Naive thymus-derived CD8-positive, alpha-beta T cell (primary cell): ENCODE measurements at regions not wholly inside any gene's neighbourhood (a gene's known extent, or its start where the extent isn't known, plus 50 kb on each side); places are given as distances from the start of the nearest gene placed in this dataset.
"Not testable (repeated sequence)": the region's sequence is repeated elsewhere in the genome, so short reads cannot be mapped to it uniquely, and the experiment has no call there.

Experiments
- ATAC-seq, 2 donors: fragments of 150-1000 bp; cut with Tn5 transposase in 1 of 2; sonication (Bioruptor Pico), chemical (Tn5 transposase) in 1 of 2; 1 replicate in 1 of 2; 2 replicates in 1 of 2; pipeline ENCODE4 v1.10.0; 2021; ENCODE audit warnings: mild to moderate bottlenecking in 2 of 2, moderate library complexity in 2 of 2
- POLR2A ChIA-PET: fragments of 350-600 bp; sonication (Branson Sonifier 250); formaldehyde crosslinking; loops from one replicate; lab custom pipeline; 2021; ENCODE audit warnings: antibody characterized with exemption; lab: Charles Lee
- DNase-seq, 10 donors: peaks; one replicate each; pipeline versions ENCODE4 v3.0.0 to v3.0.0-alpha.2; 2020 to 2022
- H3K27ac Mint-ChIP-seq, 10 donors: one replicate each; pipeline ENCODE4 v1.8.0; 2020 to 2022; ENCODE audit warnings: mild to moderate bottlenecking in 10 of 10, mixed read lengths in 10 of 10, moderate library complexity in 4 of 10, inconsistent platforms in 1 of 10
- H3K27me3 Mint-ChIP-seq, 5 donors: one replicate each; pipeline ENCODE4 v1.8.0; 2021 to 2022; ENCODE audit warnings: mixed read lengths in 5 of 5
- H3K36me3 Mint-ChIP-seq, 3 donors: one replicate each; pipeline ENCODE4 v1.8.0; 2020 to 2022; ENCODE audit warnings: mixed read lengths in 3 of 3, mild to moderate bottlenecking in 2 of 3, inconsistent platforms in 1 of 3
- H3K4me1 Mint-ChIP-seq, 4 donors: one replicate each; pipeline ENCODE4 v1.8.0; 2021 to 2022; ENCODE audit warnings: mixed read lengths in 4 of 4
- H3K4me3 Mint-ChIP-seq, 10 donors: one replicate each; pipeline ENCODE4 v1.8.0; 2020 to 2022; ENCODE audit warnings: mild to moderate bottlenecking in 10 of 10, mixed read lengths in 10 of 10, moderate library complexity in 6 of 10, inconsistent platforms in 1 of 10
- H3K9me3 Mint-ChIP-seq, 9 donors: one replicate each; pipeline ENCODE4 v1.8.0; 2020 to 2022; ENCODE audit warnings: mixed read lengths in 9 of 9, mild to moderate bottlenecking in 3 of 9, inconsistent platforms in 1 of 9, moderate library complexity in 1 of 9

DNA sequence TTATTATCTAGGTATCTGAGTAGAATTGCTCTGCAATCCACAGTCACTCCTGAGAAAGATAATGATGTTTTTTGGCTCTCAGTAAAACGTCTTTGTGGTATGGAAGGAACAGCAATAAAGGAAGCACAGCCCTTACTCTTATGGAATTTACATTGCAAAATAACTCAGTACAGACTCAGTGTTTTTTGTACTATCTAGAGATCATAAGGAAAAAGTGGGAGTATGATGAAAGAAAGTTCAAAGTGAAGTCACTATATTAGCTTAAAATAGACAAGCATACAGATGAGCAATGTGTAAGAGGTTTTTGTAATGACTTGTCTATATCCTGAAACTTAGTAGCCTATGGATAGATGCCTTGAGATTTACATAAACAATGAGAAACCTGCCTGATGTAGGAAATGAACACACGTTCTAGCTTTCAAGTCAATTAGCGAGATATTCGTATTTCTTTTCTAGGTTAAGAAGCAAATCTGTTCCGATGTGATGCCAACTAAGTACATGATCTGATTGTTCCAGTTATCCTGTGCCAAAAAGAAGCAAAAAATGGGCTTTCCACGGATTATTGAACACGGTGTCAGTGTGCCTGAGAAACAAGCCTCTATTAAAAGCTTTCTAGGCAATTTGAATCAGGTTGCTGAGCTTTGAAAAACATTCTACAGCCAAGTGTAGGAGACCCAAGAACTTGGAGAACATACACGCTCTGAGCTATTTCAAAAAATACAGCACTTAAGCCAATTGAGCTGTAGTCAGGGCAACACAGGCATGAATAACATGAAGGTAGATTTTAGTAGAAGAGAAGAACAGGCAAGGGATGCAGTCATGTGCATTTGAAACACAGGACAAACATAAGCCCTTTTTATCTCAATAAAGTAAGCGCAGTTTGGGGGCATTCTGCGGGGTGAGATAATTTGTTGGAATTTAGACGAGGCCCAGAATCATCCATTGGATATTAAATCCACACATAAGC, 86.3 kb upstream of the TAF11L2 start:
- Mint-ChIP-seq H3K4me3 (no peak overlapping the region), H3K4me1 (no peaks in the 10 kb centered on the region), H3K27me3 (peaks cover 0 to 5% (median 1%) of the 10 kb centered on the region in 5 donors), H3K27ac (no peak overlapping the region), H3K9me3 (peaks cover 0 to 3% (median 0%) of the 10 kb centered on the region in 9 donors), H3K36me3 (no peaks in the 10 kb centered on the region)
- DNase-seq (no peak), ATAC-seq (no peak)
- POLR2A ChIA-PET = no interaction called here

DNA sequence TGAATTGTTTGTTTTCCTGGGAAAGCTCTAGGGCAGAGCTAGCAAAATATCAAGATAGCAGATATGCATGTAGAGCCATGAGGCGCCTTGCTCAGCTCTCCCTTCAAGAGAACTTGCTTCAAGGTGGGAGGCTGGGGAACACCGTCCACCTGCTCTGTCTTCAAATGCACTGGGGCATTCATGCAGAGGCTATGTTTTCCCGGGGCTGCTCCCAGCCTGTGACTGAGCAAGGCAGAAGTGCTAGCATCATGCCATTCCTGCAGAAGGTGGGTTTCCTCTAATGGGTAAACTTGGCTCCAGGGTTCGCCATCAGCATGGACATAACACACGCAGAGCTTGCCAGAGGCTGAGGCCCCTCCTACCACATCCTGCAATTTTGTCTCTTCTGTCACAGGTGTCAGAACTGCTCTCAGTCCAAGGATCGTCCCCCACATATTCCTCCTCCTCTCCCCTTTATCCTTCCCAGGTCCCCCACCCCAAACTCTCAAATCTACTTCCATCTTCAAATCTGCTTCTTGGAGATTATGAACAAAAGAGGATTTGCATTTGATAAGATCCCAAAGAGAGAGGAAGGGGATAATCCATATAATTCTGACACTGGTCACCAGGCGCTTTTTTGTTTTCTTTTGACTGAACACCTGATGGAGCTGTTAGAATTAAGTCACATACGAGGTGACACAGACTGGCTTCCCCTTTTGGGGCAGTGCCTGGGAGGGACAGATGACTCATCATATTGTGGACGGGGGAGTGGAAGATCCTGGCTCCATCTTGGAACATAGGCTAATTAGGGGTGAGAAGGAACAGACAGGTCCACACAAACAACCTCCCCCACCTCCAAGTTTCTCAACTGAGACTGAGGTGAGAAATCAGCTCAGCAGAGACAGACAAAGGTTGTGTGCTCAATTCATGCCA, 85.0 kb upstream of the TAF11L2 start:
- no peak overlapping the region for H3K4me3 Mint-ChIP-seq
- H3K27ac Mint-ChIP-seq = no peak overlapping the region
- H3K4me1 Mint-ChIP-seq = no peaks in the 10 kb centered on the region
- peaks cover 0 to 5% (median 1%) of the 10 kb centered on the region in 5 donors for H3K27me3 Mint-ChIP-seq
- ATAC-seq (no peak), DNase-seq (no peak)
- no peaks in the 10 kb centered on the region for H3K36me3 Mint-ChIP-seq
- peaks cover 0 to 4% (median 0%) of the 10 kb centered on the region in 9 donors for H3K9me3 Mint-ChIP-seq
- POLR2A ChIA-PET = no interaction called here

DNA sequence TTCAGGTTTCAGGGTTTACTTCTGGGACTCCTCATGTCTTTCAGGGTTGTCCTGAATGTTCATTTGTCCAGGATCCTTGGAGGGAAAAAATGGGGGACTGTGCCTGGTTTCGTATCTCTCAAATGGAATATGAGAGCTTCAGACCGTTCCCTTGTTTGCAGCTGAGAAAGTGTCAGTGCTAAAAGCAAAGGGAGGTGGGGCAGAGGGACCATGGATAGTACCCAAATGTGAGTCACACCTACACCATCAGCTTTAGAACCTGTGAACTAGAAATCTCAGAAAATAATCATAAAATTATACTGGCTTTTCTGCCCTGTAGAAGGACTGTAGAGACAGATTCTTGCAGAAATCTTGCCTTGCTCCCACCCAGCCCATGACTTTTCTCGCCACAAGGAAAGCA, 84.3 kb upstream of the TAF11L2 start:
- Mint-ChIP-seq H3K4me3 (no peak overlapping the region), H3K27me3 (peaks cover 0 to 5% (median 1%) of the 10 kb centered on the region in 5 donors), H3K36me3 (no peaks in the 10 kb centered on the region), H3K27ac (no peak overlapping the region), H3K4me1 (no peaks in the 10 kb centered on the region), H3K9me3 (peaks cover 0 to 4% (median 1%) of the 10 kb centered on the region in 9 donors)
- ATAC-seq (no peak), DNase-seq (no peak)
- POLR2A ChIA-PET = no interaction called here

DNA sequence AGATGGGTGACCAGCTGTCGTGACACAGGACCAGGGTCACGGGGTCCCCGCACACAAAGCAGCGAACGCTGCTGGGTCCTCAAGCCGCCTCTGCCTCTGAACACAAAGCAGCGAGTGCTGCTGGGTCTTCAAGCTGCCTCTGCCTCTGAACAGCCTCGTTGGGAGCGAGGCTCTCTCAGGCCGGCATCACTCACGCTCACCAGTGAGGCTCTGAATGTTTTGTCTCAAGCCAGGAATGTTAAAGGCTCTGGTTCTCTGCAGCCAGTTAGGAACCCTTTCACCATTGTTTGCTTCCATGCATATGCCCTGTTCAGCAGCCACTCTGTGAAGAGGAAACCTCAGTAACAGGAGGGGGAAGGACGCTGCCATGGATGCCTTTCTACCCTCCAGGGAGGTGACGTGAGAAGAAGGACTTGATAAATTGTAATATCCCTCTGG, 82.7 kb upstream of the TAF11L2 start:
- Mint-ChIP-seq H3K36me3 (no peaks in the 10 kb centered on the region), H3K27ac (no peak overlapping the region), H3K4me3 (no peak overlapping the region), H3K4me1 (no peaks in the 10 kb centered on the region), H3K9me3 (peaks cover 0 to 13% (median 2%) of the 10 kb centered on the region in 9 donors), H3K27me3 (peaks cover 0 to 5% (median 1%) of the 10 kb centered on the region in 5 donors)
- POLR2A ChIA-PET = no interaction called here
- no peak for DNase-seq
- ATAC-seq = no peak

DNA sequence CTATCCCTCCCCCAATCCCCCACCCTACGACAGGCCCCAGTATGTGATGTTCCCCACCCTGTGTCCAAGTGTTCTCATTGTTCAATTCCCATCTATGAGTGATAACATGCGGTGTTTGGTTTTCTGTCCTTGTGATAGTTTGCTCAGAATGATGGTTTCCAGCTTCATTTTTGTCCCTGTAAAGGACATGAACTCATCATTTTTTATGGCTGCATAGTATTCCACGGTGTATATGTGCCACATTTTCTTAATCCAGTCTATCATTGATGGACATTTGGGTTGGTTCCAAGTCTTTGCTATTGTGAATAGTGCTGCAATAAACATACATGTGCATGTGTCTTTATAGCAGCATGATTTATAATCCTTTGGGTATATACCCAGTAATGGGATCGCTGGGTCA, 81.7 kb upstream of the TAF11L2 start:
- DNase-seq, H3K27me3 Mint-ChIP-seq, ATAC-seq, POLR2A ChIA-PET, H3K4me3 Mint-ChIP-seq, H3K4me1 Mint-ChIP-seq, H3K27ac Mint-ChIP-seq, H3K36me3 Mint-ChIP-seq: not testable (repeated sequence)
- peaks cover 0 to 13% (median 6%) of the 10 kb centered on the region in 9 donors for H3K9me3 Mint-ChIP-seq

DNA sequence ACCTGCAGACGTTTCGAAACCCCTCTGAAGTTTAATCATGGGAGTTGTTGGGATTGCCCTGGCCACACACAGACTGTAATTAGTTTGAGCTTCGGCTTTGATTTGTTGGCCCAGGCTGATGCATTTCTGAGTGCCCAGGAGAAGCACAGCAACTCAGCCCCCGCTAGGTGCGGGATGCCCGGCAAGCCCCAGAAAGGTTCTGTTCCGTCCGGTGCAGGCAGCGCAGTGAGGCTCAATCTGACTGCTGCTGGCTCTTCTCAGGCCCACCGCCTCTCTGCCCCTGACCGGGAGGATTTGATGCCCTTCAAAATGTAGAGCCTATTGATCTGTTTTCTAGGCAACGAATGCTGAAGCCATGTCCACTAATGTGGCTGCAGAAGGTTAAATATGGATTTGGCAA, 73.4 kb upstream of the TAF11L2 start:
- H3K36me3 Mint-ChIP-seq = no peaks in the 10 kb centered on the region
- ATAC-seq (no peak), DNase-seq (no peak)
- H3K27ac Mint-ChIP-seq = no peak overlapping the region
- H3K4me3 Mint-ChIP-seq = no peak overlapping the region
- peaks cover 0 to 3% (median 0%) of the 10 kb centered on the region in 5 donors for H3K27me3 Mint-ChIP-seq
- H3K4me1 Mint-ChIP-seq = no peaks in the 10 kb centered on the region
- POLR2A ChIA-PET = no interaction called here
- H3K9me3 Mint-ChIP-seq = peaks cover 0 to 13% (median 5%) of the 10 kb centered on the region in 9 donors

DNA sequence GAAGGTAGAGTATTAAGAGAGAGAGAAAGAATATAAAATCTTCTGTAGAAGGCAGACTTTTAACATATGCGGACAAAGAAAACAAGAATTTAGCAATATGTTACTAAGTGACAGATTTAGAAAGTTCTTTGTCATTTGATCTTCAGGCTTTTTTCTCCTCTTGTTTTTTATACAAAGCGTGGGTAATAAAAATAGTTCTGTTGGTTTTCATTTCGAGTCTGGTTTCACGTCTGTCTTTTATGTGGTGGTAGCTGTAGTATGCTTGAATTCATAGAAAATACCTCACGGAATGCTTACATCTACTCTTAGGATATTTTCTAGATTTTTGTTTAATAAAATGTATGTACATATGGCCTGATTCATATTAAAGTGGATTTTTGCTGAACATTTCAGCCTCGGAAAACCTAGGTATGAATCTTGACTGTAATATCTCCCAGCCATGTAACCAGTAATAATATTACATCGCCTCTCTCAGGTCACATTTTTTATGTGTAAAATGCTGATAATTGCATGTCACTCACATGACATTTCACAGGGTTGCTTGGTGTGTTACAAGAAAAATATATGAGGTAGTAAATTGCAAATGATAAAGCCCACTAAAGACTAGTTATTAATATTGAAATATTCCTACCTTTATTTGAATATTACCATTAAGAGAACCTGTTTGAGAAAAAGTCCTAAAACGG, 72.5 kb upstream of the TAF11L2 start:
- no peaks in the 10 kb centered on the region for H3K36me3 Mint-ChIP-seq
- no peak for DNase-seq
- H3K27ac Mint-ChIP-seq = no peak overlapping the region
- POLR2A ChIA-PET = no interaction called here
- peaks cover 0 to 13% (median 4%) of the 10 kb centered on the region in 9 donors for H3K9me3 Mint-ChIP-seq
- ATAC-seq = no peak
- peaks cover 0 to 3% (median 0%) of the 10 kb centered on the region in 5 donors for H3K27me3 Mint-ChIP-seq
- no peaks in the 10 kb centered on the region for H3K4me1 Mint-ChIP-seq
- H3K4me3 Mint-ChIP-seq = no peak overlapping the region

DNA sequence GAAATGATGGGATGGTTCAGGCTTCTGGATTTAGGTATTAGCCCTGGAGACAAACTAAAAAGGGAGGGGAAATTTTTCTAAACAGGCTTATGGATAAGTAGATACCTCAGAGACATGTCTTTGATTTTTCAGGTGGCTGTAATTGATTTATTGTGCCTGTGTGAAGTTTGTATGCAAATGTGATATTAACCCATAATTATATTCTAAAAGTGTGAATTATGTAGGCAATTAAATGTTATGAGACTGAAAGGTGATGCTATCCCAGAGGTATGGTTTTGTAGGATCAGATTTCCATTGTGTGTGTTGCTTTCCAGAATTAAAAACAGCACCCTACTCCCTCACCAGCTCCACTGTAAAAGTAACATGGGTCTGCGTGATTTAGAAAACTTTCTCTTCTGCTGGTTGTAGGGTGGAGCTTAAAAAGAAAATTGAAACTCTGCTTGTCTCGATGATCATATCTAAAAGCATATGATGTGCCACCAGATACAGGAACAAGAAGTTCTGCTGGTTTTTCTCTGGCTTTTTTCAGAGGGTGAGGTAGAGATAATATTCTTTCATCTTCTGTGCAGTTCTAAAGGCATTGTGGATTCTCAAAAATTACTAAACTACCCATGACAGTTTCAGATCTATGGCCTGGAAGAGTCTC, 71.8 kb upstream of the TAF11L2 start:
- peaks cover 0 to 3% (median 0%) of the 10 kb centered on the region in 5 donors for H3K27me3 Mint-ChIP-seq

DNA sequence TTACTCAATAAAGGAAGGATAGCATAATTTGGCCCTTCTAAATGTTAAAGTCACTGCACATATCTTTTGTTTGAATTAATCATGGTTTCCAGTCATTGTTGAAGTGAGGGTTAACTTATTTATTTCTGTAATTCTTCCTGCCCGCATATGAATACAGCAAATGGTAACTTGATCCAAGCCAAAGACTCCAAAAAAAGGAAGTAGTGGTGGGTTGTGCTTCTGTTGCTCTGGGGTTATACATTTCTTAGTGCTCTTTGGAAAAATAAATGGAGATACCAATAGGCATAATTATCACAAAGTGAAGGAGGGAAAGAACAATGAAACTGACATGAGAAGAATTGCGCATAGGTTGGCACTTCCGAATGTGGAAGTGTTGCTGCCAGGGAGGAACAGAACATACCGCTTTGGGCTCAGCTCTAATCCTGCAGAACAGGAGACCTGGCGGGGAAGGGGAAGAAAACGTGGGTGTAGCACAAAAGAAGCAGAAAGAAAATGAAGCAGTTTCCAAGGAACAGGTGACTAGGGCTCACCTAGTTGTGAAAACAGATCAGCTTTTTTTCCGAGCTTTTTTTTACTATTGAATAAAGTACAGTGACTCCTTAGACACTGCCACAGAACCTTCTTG, 69.7 kb upstream of the TAF11L2 start:
- H3K27ac Mint-ChIP-seq = no peak overlapping the region
- POLR2A ChIA-PET = no interaction called here

More for the DNA sequence above, 71.8 kb upstream of the TAF11L2 start:
- H3K9me3 Mint-ChIP-seq = peaks cover 0 to 13% (median 4%) of the 10 kb centered on the region in 9 donors
- POLR2A ChIA-PET = no interaction called here
- no peak overlapping the region for H3K4me3 Mint-ChIP-seq
- no peak overlapping the region for H3K27ac Mint-ChIP-seq
- no peaks in the 10 kb centered on the region for H3K4me1 Mint-ChIP-seq
- ATAC-seq (no peak), DNase-seq (no peak)
- H3K36me3 Mint-ChIP-seq = no peaks in the 10 kb centered on the region

DNA sequence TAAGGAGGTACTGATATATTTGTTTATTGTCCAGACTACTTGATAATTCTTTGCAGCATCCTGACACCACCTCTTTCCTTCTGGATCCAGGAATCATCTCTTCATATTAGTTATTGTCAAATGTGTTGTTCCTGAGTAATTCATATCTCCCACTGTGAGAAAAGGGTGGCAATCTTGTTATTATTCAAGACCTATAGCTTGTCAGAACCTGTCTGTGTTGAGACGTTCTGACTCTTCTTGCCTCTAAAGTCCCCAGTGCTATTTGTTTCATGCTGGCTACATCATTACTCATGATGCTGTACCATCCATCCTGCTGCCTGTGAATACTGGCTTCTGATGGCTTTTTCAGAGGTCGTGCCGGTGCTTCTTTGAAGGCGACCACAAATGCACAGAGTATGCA, 68.7 kb upstream of the TAF11L2 start:
- no peak for ATAC-seq
- no peaks in the 10 kb centered on the region for H3K36me3 Mint-ChIP-seq
- POLR2A ChIA-PET = no interaction called here
- H3K4me3 Mint-ChIP-seq = no peak overlapping the region
- no peak overlapping the region for H3K27ac Mint-ChIP-seq
- H3K27me3 Mint-ChIP-seq = peaks cover 0 to 1% (median 0%) of the 10 kb centered on the region in 5 donors
- peaks cover 0 to 14% (median 2%) of the 10 kb centered on the region in 9 donors for H3K9me3 Mint-ChIP-seq
- H3K4me1 Mint-ChIP-seq = no peaks in the 10 kb centered on the region
- no peak for DNase-seq

More for the DNA sequence above, 69.7 kb upstream of the TAF11L2 start:
- Mint-ChIP-seq H3K9me3 (peaks cover 0 to 18% (median 4%) of the 10 kb centered on the region in 9 donors), H3K27me3 (peaks cover 0 to 3% (median 0%) of the 10 kb centered on the region in 5 donors), H3K4me3 (no peak overlapping the region), H3K36me3 (no peaks in the 10 kb centered on the region), H3K4me1 (no peaks in the 10 kb centered on the region)
- DNase-seq (no peak), ATAC-seq (no peak)

DNA sequence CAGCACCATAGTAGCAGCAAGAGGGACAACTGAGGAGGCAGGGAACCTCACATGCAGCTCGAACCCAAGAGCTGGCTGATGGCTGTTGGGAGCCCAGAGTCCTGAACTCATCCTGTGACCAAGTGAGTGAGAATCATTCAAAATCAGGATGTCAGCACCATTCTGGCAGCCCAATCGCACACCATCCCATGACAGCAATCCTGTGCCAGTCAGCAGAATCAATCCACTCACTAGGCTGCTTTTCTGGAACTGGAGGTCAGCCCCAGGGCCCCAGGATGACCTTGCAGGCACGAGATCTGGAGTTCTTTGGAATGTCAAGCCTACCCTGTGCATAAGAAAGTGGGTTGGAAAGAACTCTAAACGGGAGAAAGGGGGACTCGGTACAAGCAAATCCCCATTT, 67.8 kb upstream of the TAF11L2 start:
- Mint-ChIP-seq H3K4me1 (no peaks in the 10 kb centered on the region), H3K36me3 (no peaks in the 10 kb centered on the region), H3K4me3 (no peak overlapping the region), H3K9me3 (peaks cover 0 to 14% (median 2%) of the 10 kb centered on the region in 9 donors), H3K27ac (no peak overlapping the region), H3K27me3 (peaks cover 0 to 1% (median 0%) of the 10 kb centered on the region in 5 donors)
- no peak for ATAC-seq
- POLR2A ChIA-PET = no interaction called here
- no peak for DNase-seq
